ENCODE measurements at regions not wholly inside any gene's neighbourhood (a gene's known extent, or its start where the extent isn't known, plus 50 kb on each side); places are given as distances from the start of the nearest gene placed in this dataset.

DNA sequence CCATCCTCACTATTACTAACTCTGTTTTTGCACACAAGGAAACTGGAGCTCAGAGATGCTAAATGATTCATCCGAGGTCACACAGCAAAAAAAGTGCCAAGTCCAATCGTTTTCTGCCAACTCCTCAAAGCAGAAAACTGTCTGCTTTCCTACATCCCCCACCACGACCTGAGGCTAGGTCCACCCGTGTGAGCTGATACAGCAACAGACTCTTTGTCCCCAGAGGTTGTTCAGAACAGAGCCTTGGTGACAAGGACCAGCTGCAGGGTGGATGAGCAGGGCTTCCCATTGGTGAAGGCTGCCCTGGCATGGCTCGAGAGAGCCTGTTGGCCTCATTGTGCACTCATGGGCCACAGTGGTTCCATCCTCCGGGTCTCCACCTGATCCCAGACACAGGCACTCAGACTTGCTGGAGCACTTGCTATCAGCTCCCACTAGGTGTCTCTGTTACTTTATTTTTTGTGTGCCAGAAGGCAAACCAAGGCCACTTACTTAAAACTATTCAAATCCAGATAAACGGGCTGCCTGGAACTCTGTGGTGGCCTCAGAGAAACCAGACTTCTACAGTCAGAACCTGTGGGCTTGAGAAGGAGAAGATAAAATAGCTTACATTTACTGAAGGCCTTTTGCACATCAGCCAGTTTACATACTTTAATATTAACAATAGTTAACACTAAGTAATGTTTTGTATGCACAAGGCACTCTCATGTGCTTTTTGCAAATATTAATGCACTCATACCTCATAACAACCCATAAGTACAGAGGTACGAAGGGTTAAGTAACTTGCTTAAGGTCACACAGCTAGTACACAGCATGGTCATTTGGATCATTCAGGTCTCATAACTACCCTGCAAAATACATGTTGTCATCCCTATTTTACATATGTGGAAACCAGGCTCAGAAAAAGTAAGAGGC is 62.9 kb upstream of the CTIF start:
- no peak overlapping the region for H3K4me3 ChIP-seq (ENCODE audit: low read depth, low read length)
- TF ChIP-seq, protein P1, sequence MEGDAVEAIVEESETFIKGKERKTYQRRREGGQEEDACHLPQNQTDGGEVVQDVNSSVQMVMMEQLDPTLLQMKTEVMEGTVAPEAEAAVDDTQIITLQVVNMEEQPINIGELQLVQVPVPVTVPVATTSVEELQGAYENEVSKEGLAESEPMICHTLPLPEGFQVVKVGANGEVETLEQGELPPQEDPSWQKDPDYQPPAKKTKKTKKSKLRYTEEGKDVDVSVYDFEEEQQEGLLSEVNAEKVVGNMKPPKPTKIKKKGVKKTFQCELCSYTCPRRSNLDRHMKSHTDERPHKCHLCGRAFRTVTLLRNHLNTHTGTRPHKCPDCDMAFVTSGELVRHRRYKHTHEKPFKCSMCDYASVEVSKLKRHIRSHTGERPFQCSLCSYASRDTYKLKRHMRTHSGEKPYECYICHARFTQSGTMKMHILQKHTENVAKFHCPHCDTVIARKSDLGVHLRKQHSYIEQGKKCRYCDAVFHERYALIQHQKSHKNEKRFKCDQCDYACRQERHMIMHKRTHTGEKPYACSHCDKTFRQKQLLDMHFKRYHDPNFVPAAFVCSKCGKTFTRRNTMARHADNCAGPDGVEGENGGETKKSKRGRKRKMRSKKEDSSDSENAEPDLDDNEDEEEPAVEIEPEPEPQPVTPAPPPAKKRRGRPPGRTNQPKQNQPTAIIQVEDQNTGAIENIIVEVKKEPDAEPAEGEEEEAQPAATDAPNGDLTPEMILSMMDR (IDR thresholded peaks at IDR 0.05; ENCODE audit: low read depth, low read length, missing control alignments), result peak; percentile 83
- peak; percentile 27 for DNase-seq (ENCODE audit: low read depth)

DNA sequence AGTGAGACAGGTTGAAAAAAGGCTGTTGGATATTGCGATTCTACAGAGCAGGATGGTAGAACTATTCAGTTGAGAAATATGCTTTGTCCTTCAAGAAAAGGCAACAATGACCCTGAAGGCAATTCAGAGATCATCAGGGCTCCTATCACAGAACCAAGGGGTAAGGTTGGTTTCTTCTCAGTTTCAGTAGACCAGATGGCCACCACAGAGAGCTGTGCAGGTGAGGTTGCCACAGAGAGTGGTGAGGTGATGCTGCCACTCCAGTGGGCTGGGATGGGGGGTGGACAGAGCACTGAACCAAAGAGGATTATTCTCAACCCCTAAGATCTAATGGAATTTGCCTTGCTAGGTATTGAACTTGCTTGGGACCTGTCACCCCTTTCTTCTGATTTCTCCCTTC is 64.6 kb upstream of the ZBTB7C start:
- no peak for DNase-seq (ENCODE audit: low read depth)
- TF ChIP-seq, protein P1 (IDR thresholded peaks at IDR 0.05; ENCODE audit: low read depth, low read length, missing control alignments), result no peak

DNA sequence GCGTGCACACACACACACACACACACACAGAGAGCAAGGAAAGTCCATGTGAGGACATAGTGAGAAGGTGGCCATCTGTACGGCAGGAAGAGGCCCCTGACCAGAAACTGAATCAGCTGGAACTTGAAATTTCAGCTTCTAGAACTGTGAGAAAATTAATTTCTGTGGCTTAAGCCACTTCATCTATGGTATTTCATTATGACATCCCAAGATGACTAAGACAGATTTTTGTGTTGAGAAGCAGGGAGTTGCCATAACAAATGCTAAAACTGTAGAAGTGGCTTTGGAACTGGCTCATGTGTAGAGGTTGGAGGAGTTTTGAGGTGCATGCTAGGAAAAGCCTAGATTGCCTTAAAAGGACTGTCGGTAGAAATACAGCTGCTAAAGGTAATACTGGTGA is 63.4 kb upstream of the ZBTB7C start:
- TF ChIP-seq, protein P1 (IDR thresholded peaks at IDR 0.05; ENCODE audit: low read depth, low read length, missing control alignments), result no peak
- no peak overlapping the region for H3K4me3 ChIP-seq (ENCODE audit: low read depth, low read length)
- no peak for DNase-seq (ENCODE audit: low read depth)

More for the DNA sequence above, 64.6 kb upstream of the ZBTB7C start:
- H3K4me3 ChIP-seq (ENCODE audit: low read depth, low read length), result no peak overlapping the region

DNA sequence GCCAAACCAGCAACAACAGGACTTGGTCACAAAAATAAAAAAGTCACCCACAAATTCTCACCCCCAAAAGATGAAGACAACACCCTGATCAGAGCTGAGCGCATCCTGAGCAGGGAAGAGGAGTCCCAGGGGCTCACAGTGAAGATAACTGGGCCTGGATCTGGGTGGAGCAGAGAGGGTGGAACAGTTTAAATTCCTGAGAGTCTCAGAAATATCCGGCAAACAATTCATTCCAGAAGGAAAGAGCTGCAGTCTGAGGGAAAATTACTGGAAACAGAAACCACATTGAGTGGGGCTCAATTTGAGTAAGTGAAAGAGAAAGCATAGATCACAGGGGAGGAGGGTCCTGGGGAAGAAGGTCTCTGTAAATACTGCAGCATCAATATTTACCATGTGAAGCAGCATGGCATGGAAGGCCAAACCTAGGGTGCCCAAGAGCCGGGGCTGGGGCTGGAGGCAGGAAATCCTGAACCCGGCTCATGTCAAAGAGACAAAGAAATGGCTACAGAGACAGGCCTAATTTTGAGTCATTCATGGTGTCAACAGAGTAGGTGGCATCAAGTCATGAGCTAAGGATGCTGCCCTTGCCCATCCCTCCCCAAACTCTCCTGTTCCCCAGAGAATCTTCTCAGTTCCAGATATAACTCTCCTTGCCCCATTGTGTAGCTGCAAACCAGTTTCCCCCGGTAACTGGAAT is 61.4 kb upstream of the ZBTB7C start:
- DNase-seq (ENCODE audit: low read depth), result no peak
- H3K4me3 ChIP-seq (ENCODE audit: low read depth, low read length), result no peak overlapping the region
- TF ChIP-seq, protein P1 (IDR thresholded peaks at IDR 0.05; ENCODE audit: low read depth, low read length, missing control alignments), result no peak

DNA sequence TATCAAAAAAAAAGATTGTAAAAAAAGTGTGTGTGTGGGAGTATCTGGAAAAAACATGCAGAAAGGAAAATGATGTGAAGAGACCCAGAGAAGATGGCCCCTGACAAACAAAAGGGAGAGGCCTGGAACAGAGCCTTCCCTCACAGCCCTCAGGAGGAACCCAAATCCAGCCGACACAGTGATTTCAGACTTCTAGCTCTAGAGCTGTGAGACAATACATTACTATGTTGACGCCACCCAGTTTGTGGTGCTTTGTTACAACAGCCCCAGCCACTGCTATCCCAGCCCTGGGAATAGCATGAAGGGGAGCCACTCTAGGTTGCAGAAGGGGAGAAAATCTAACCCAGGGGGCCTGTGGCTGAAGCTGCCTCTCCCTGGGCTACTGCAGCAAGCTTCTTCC is 59.0 kb upstream of the ZBTB7C start:
- DNase-seq (ENCODE audit: low read depth), result no peak
- H3K4me3 ChIP-seq (ENCODE audit: low read depth, low read length), result no peak overlapping the region
- TF ChIP-seq, protein P1 (IDR thresholded peaks at IDR 0.05; ENCODE audit: low read depth, low read length, missing control alignments), result no peak

DNA sequence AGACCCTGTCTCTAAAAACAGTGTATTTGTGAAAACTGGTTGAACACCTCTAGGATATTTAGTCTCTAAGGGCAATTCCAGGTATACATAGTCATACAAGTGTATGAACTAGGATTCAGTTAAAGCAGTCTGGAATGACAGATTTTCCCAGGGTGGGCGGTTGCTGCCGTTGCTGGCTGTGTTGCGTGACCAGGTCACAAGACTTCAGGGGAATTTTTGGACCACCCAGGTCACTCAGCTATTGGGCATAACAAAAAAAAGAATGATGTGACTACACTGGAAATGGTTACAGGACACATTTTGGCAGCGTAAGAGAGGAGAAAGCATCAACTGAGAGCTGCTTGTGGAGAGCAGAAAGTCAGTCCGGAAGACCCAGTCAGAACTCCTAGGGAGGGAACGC is 58.0 kb upstream of the ZBTB7C start:
- no peak overlapping the region for H3K4me3 ChIP-seq (ENCODE audit: low read depth, low read length)
- TF ChIP-seq, protein P1 (IDR thresholded peaks at IDR 0.05; ENCODE audit: low read depth, low read length, missing control alignments), result no peak
- DNase-seq (ENCODE audit: low read depth), result no peak
